Sigmoid colon (tissue), 4 donors: ENCODE measurements at regions not wholly inside any gene's neighbourhood (a gene's known extent, or its start where the extent isn't known, plus 50 kb on each side); places are given as distances from the start of the nearest gene placed in this dataset.
"Not testable (repeated sequence)": the region's sequence is repeated elsewhere in the genome, so short reads cannot be mapped to it uniquely, and the experiment has no call there.

ENCODE experiments used
- CTCF ChIP-seq, 4 experiments: fragments of 450-650 bp in 3 of 4; fragments of 200-600 bp in 1 of 4; IDR thresholded peaks; one replicate each; pipeline ENCODE4 v1.5.1; 2016 to 2019; ENCODE audit warnings: antibody characterized with exemption in 4 of 4, mild to moderate bottlenecking in 3 of 4, moderate library complexity in 2 of 4
- POLR2AphosphoS5 ChIP-seq, 4 donors: sonication (generic); formaldehyde crosslinking; IDR thresholded peaks; one replicate each; pipeline ENCODE4 v1.6.1; 2017; ENCODE audit warnings: antibody characterized with exemption in 4 of 4

GRCh38 chrX:92626699-92627098, 847.5 kb downstream of the PCDH11X start:
- not testable (repeated sequence) for TF ChIP-seq CTCF, POLR2AphosphoS5 (IDR thresholded peaks at IDR 0.05)
